CD8-positive, alpha-beta memory T cell (primary cell): ENCODE measurements at regions not wholly inside any gene's neighbourhood (a gene's known extent, or its start where the extent isn't known, plus 50 kb on each side); places are given as distances from the start of the nearest gene placed in this dataset.

ENCODE experiments used
- CTCF ChIA-PET: fragments of 350-600 bp; sonication (Branson Sonifier 250); formaldehyde crosslinking; loops from one replicate; lab custom pipeline; 2021; ENCODE audit warnings: antibody characterized with exemption; lab: Charles Lee
- POLR2A ChIA-PET: fragments of 350-600 bp; sonication (Branson Sonifier 250); formaldehyde crosslinking; loops from one replicate; lab custom pipeline; 2021; ENCODE audit warnings: antibody characterized with exemption; lab: Charles Lee
- DNase-seq, 5 donors: peaks; one replicate each; pipeline versions ENCODE4 v3.0.0 to v3.0.0-alpha.2; 2020 to 2022; ENCODE audit warnings: mixed read lengths in 1 of 5
- H3K27ac ChIP-seq: one replicate; pipeline ENCODE4 v1.7.0; 2013; ENCODE audit warnings: low read depth, mild to moderate bottlenecking, low read length, moderate library complexity
- H3K27me3 ChIP-seq: 2 replicates; pipeline ENCODE4 v1.7.0; 2013; ENCODE audit warnings: low read length, mild to moderate bottlenecking; ENCODE audit not compliant: insufficient read depth, poor library complexity, severe bottlenecking
- H3K36me3 ChIP-seq: 2 replicates; pipeline ENCODE4 v1.7.0; 2013; ENCODE audit warnings: mild to moderate bottlenecking, low read length, moderate library complexity; ENCODE audit not compliant: insufficient read depth
- H3K4me1 ChIP-seq: 2 replicates; pipeline ENCODE4 v1.7.0; 2013; ENCODE audit warnings: mild to moderate bottlenecking, low read length, moderate library complexity; ENCODE audit not compliant: insufficient read depth
- H3K4me3 ChIP-seq: 2 replicates; pipeline ENCODE4 v1.7.0; 2013; ENCODE audit warnings: mild to moderate bottlenecking, low read length
- H3K9me3 ChIP-seq: 2 replicates; pipeline ENCODE4 v1.7.0; 2013; ENCODE audit warnings: mild to moderate bottlenecking, low read length
- H3K27ac Mint-ChIP-seq, 8 donors: one replicate each; pipeline ENCODE4 v1.8.0; 2020 to 2021; ENCODE audit warnings: mixed read lengths in 8 of 8, mild to moderate bottlenecking in 6 of 8, inconsistent platforms in 3 of 8, moderate library complexity in 3 of 8
- H3K27me3 Mint-ChIP-seq, 2 donors: one replicate each; pipeline ENCODE4 v1.8.0; 2020 to 2021; ENCODE audit warnings: mixed read lengths in 2 of 2, mild to moderate bottlenecking in 1 of 2, moderate library complexity in 1 of 2
- H3K36me3 Mint-ChIP-seq, 3 donors: one replicate each; pipeline ENCODE4 v1.8.0; 2020 to 2021; ENCODE audit warnings: mixed read lengths in 3 of 3, inconsistent platforms in 1 of 3, mild to moderate bottlenecking in 1 of 3
- H3K4me1 Mint-ChIP-seq, 3 donors: one replicate each; pipeline ENCODE4 v1.8.0; 2020 to 2021; ENCODE audit warnings: mixed read lengths in 3 of 3, inconsistent platforms in 1 of 3, mild to moderate bottlenecking in 1 of 3
- H3K4me3 Mint-ChIP-seq, 7 donors: one replicate each; pipeline ENCODE4 v1.8.0; 2020 to 2021; ENCODE audit warnings: mixed read lengths in 7 of 7, mild to moderate bottlenecking in 6 of 7, moderate library complexity in 4 of 7, inconsistent platforms in 2 of 7
- H3K9me3 Mint-ChIP-seq, 5 donors: one replicate each; pipeline ENCODE4 v1.8.0; 2020 to 2022; ENCODE audit warnings: mixed read lengths in 5 of 5, mild to moderate bottlenecking in 3 of 5, moderate library complexity in 2 of 5, inconsistent platforms in 1 of 5

GRCh38 chr11:26014456-26015115, 317.3 kb upstream of the ANO3 start:
- Histone ChIP-seq H3K4me1 (no peaks in the 10 kb centered on the region), H3K9me3 (no peaks in the 10 kb centered on the region), H3K27me3 (no peaks in the 10 kb centered on the region), H3K36me3 (no peaks in the 10 kb centered on the region), H3K4me3 (no peak overlapping the region), H3K27ac (no peak overlapping the region)
- CTCF ChIA-PET = no interaction called here
- POLR2A ChIA-PET = no interaction called here
- Mint-ChIP-seq H3K9me3 (peaks cover 0 to 29% (median 6%) of the 10 kb centered on the region in 5 donors), H3K27me3 (no peaks in the 10 kb centered on the region), H3K4me1 (no peaks in the 10 kb centered on the region), H3K27ac (no peak overlapping the region), H3K4me3 (no peak overlapping the region), H3K36me3 (no peaks in the 10 kb centered on the region)
- DNase-seq = no peak

DNA sequence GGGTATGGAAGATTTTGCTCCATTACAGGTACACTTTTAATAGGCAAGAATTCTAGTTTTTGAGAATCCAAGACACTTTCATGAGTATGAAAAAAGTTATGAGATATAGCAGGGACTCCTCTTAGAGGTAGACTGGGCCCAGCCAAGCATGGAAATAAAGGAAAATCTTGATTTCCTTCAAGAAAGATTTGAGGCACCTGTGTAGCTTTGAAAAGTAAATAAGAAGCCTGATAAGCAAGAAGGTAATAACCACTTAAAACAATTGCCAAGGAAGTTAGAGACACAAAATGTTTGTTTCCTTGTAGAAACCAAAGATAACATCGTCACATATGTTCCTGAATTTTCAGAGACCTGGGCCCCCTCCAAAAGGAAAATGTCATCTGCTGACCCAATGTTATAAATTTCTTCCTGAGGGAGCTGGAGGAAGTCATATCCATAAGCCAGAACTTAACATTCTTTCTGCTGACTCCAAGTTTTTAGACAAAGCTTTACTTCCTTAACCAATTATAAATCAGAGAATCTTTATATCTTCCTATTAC, 314.5 kb upstream of the ANO3 start:
- Mint-ChIP-seq H3K27ac (no peak overlapping the region), H3K4me1 (no peaks in the 10 kb centered on the region), H3K4me3 (no peak overlapping the region), H3K9me3 (peaks cover 1 to 45% (median 5%) of the 10 kb centered on the region in 5 donors), H3K36me3 (no peaks in the 10 kb centered on the region), H3K27me3 (no peaks in the 10 kb centered on the region)
- H3K27ac ChIP-seq = no peak overlapping the region
- no peak overlapping the region for H3K4me3 ChIP-seq
- no peaks in the 10 kb centered on the region for H3K36me3 ChIP-seq
- no peak for DNase-seq
- POLR2A ChIA-PET = no interaction called here
- CTCF ChIA-PET = no interaction called here
- H3K27me3 ChIP-seq = no peaks in the 10 kb centered on the region
- no peaks in the 10 kb centered on the region for H3K9me3 ChIP-seq
- H3K4me1 ChIP-seq = no peaks in the 10 kb centered on the region

DNA sequence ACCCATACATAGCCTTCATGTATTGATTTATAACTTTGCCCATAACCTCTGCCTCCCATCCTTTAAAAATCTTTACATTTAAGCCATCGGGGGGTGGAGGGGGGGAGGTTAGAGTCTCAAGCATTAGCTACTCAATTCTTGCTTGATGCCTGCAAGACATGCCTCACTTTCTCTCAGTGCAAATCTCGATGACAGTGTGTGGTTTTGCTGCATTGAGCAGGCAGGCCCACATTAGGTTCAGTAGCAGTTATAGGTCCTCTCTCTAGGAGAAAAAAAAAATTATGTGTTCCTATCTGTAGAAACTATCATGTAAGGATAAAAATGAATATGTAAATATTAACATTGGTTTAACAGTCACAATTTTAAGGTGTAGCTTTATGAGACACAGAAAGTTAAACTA, 314.0 kb upstream of the ANO3 start:
- no peaks in the 10 kb centered on the region for H3K4me1 ChIP-seq
- H3K4me3 ChIP-seq = no peak overlapping the region
- ChIA-PET CTCF (no interaction called here), POLR2A (no interaction called here)
- Mint-ChIP-seq H3K9me3 (peaks cover 1 to 40% (median 5%) of the 10 kb centered on the region in 5 donors), H3K36me3 (no peaks in the 10 kb centered on the region), H3K4me1 (no peaks in the 10 kb centered on the region), H3K4me3 (no peak overlapping the region), H3K27me3 (no peaks in the 10 kb centered on the region), H3K27ac (no peak overlapping the region)
- DNase-seq = no peak
- no peaks in the 10 kb centered on the region for H3K9me3 ChIP-seq
- no peaks in the 10 kb centered on the region for H3K36me3 ChIP-seq
- H3K27ac ChIP-seq = no peak overlapping the region
- H3K27me3 ChIP-seq = no peaks in the 10 kb centered on the region

- Mint-ChIP-seq H3K9me3 (peaks cover 1 to 36% (median 5%) of the 10 kb centered on the region in 5 donors), H3K27ac (no peak overlapping the region), H3K36me3 (no peaks in the 10 kb centered on the region), H3K27me3 (no peaks in the 10 kb centered on the region), H3K4me1 (no peaks in the 10 kb centered on the region), H3K4me3 (no peak overlapping the region)
- DNase-seq = no peak
- Histone ChIP-seq H3K36me3 (no peaks in the 10 kb centered on the region), H3K9me3 (no peaks in the 10 kb centered on the region), H3K4me3 (no peak overlapping the region), H3K27me3 (no peaks in the 10 kb centered on the region), H3K4me1 (no peaks in the 10 kb centered on the region), H3K27ac (no peak overlapping the region)
- ChIA-PET CTCF (no interaction called here), POLR2A (no interaction called here)
These were observed 313.6 kb upstream of the ANO3 start for GRCh38 chr11:26018336-26018735.

DNA sequence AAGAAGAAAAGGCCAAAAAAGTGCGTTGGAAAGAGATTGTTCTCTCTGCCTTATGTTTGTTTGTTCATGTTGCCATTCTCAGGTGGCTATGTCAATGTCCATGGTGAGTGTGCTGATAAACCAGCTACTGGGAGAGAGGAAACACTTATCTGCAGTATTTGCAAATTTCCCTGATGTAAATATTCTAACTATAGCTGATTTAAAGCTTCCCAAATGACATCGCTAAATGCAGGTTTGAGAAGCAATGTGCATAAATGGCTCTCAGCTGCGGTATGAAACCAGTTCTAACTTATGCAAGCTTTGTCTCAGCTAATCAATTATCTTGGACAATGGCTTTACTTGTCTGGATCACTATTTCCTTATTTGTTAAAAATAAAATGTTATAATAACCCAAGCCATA, 312.5 kb upstream of the ANO3 start:
- DNase-seq = no peak
- H3K27ac ChIP-seq = no peak overlapping the region
- H3K9me3 ChIP-seq = no peaks in the 10 kb centered on the region
- Mint-ChIP-seq H3K4me3 (no peak overlapping the region), H3K36me3 (no peaks in the 10 kb centered on the region), H3K27ac (no peak overlapping the region), H3K27me3 (no peaks in the 10 kb centered on the region), H3K9me3 (peaks cover 1 to 39% (median 7%) of the 10 kb centered on the region in 5 donors), H3K4me1 (no peaks in the 10 kb centered on the region)
- H3K27me3 ChIP-seq = no peaks in the 10 kb centered on the region
- H3K4me1 ChIP-seq = no peaks in the 10 kb centered on the region
- ChIA-PET CTCF (no interaction called here), POLR2A (no interaction called here)
- no peaks in the 10 kb centered on the region for H3K36me3 ChIP-seq
- no peak overlapping the region for H3K4me3 ChIP-seq

DNA sequence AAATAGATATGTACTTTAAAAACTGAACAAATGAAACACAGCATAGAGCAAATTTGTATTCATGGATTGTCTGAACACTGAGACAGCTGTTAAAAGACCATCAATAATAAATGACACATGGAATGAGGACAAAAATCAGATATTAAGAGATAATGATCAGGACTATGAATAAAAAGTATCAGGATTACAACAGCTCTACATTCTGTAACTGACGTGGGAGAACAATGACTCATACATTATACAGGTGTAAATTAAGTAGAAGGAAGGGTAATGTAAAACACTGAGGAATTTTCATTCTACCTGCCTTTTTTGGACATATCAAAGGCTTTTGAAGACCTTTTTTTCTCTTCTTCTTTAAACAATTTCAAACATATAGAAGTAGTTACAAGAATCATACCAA, 310.9 kb upstream of the ANO3 start:
- no peak for DNase-seq
- Histone ChIP-seq H3K4me1 (no peaks in the 10 kb centered on the region), H3K27me3 (no peaks in the 10 kb centered on the region), H3K36me3 (no peaks in the 10 kb centered on the region), H3K9me3 (no peaks in the 10 kb centered on the region), H3K27ac (no peak overlapping the region), H3K4me3 (no peak overlapping the region)
- H3K4me1 Mint-ChIP-seq = no peaks in the 10 kb centered on the region
- no peak overlapping the region for H3K4me3 Mint-ChIP-seq
- H3K27me3 Mint-ChIP-seq = no peaks in the 10 kb centered on the region
- no peaks in the 10 kb centered on the region for H3K36me3 Mint-ChIP-seq
- no peak overlapping the region for H3K27ac Mint-ChIP-seq
- H3K9me3 Mint-ChIP-seq = peaks cover 5 to 37% (median 6%) of the 10 kb centered on the region in 5 donors
- POLR2A ChIA-PET = no interaction called here
- CTCF ChIA-PET = no interaction called here

DNA sequence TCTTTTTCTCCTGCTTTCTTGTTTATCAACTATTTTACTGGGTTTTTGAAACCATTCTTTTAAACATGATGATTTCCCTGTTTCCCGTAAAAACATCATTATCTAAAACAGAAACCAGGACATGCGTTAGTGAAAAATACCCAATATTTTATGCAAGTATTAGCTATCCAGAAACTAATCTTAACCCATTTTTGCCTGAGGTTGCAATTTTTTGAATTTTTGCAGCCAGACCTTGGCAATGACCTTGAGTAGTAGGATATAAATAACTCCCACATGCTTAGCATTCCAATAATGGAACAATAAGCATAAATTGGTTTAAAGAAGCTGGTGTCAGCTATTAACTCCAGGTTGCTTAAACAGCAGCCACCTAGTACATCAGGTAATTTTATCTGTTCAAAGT, 308.9 kb upstream of the ANO3 start:
- H3K36me3 ChIP-seq = no peaks in the 10 kb centered on the region
- H3K4me1 Mint-ChIP-seq = no peaks in the 10 kb centered on the region
- DNase-seq = no peak
- H3K36me3 Mint-ChIP-seq = no peaks in the 10 kb centered on the region
- no peak overlapping the region for H3K27ac ChIP-seq
- H3K9me3 ChIP-seq = no peaks in the 10 kb centered on the region
- peaks cover 5 to 47% (median 8%) of the 10 kb centered on the region in 5 donors for H3K9me3 Mint-ChIP-seq
- ChIA-PET POLR2A (no interaction called here), CTCF (no interaction called here)
- no peak overlapping the region for H3K4me3 Mint-ChIP-seq
- no peaks in the 10 kb centered on the region for H3K27me3 ChIP-seq
- H3K27me3 Mint-ChIP-seq = no peaks in the 10 kb centered on the region
- H3K4me1 ChIP-seq = no peaks in the 10 kb centered on the region
- H3K27ac Mint-ChIP-seq = no peak overlapping the region
- no peak overlapping the region for H3K4me3 ChIP-seq

DNA sequence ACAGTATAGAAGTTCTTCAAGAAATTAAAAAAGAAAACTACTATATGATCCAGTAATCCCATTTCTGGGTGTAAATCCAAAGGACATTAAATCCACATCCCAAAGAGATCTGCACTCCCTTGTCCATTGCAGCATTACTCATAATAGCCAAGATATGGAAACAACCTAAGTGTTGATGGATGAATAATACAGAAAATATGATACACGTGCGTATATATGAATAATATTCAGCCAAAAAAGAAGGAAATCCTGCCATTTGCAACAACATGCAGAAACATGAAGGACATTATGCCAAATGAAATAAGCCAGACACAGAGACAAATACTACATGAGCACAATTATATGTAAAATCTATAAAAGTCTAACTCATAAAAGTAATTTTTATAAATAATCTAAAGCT, 306.3 kb upstream of the ANO3 start:
- Mint-ChIP-seq H3K36me3 (no peaks in the 10 kb centered on the region), H3K4me3 (no peak overlapping the region), H3K4me1 (no peaks in the 10 kb centered on the region), H3K27ac (no peak overlapping the region), H3K9me3 (peaks cover 5 to 42% (median 6%) of the 10 kb centered on the region in 5 donors), H3K27me3 (no peaks in the 10 kb centered on the region)
- Histone ChIP-seq H3K4me1 (no peaks in the 10 kb centered on the region), H3K27me3 (no peaks in the 10 kb centered on the region), H3K36me3 (no peaks in the 10 kb centered on the region), H3K4me3 (no peak overlapping the region), H3K9me3 (no peaks in the 10 kb centered on the region), H3K27ac (no peak overlapping the region)
- ChIA-PET CTCF (no interaction called here), POLR2A (no interaction called here)
- DNase-seq = no peak
